ENCODE measurements at regions not wholly inside any gene's neighbourhood (a gene's known extent, or its start where the extent isn't known, plus 50 kb on each side); places are given as distances from the start of the nearest gene placed in this dataset.

DNA sequence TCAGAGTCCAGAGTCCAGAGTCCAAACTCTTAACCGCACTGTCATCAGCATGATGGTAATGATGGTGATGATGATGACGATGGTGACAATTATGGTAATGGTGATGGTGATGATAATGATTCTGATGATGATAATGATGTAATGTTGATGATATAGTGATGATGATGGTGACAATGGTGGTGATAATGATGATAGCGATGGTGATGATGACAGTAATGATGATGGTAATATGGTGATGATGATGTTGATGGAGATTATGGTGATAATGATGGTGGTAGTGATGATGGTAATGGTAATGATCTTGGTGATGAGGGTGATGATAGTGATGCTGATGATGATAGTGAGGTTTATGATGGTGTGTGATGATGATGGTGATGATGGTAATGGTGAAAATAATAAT lies 367.8 kb upstream of the CDH4 start:
- DNase-seq: no peak

GRCh38 chr20:60888771-60889170 lies 363.3 kb upstream of the CDH4 start:
- DNase-seq: no peak

GRCh38 chr20:60892095-60892813 lies 359.8 kb upstream of the CDH4 start:
- no peak for DNase-seq

DNA sequence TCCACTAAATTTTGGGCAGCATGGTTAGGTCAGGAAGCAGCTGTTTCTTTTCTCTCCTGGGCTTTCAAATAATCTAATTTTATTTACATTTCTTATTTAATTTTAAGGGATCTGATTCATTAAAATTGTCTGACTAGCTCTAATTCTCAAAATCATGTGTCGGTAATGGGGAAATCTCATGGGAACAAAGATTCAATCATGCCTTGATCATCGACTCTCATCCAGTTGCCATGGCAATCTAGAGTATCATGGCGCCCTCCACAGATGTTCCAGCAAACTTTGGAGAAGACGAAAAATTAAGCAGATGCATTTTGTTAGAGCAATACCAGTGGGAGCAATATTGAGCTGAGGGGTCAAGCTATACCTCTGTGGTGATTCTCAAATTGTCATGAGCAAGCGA lies 358.0 kb upstream of the CDH4 start:
- no peak for DNase-seq

DNA sequence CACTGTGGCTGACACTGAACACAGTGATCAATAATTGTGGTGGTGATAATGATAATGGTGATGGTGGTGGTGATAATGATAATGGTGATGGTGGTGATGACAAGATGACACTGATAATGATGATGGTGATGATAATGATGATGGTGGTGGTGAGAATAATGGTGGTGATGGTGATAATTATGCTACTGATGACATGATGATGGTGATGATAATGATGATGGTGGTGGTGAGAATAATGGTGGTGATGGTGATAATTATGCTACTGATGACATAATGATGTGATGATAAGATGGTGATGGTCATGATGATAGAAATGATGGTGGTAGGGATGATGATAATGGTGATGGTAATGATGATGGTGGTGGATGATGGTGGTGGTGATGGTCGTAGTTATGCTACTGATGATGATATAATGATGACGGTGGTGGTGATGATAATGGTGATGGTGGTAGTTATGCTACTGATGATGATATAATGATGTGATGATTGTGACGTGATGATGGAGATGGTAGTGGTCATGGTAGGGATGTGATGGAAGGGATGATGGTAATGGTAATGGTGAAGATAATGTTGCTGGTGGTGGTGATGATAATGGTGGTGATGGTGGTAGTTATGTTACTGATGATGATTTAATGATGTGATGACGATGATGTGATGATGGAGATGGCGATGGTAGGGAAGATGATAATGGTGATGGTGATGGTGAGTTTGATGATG lies 356.5 kb upstream of the CDH4 start:
- no peak for DNase-seq

DNA sequence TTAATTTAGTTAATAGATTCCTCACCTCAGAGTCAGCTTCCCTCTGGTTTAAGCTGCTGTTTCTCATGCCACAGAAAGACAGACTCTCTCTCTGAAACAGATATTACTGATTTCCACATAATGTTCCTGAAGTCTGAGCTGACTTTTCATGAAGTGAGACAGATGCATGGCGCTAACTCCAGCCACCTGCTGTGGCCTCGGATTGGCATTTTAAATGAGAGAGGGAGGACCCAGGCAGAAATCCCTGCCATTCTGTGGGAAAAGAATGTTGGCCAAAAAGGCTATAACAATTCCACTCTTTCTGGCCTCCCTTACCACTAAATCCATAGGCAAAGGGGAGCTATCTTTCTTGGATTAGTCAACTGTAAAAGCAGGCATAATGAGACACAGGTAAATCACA lies 354.1 kb upstream of the CDH4 start:
- no peak for DNase-seq

DNA sequence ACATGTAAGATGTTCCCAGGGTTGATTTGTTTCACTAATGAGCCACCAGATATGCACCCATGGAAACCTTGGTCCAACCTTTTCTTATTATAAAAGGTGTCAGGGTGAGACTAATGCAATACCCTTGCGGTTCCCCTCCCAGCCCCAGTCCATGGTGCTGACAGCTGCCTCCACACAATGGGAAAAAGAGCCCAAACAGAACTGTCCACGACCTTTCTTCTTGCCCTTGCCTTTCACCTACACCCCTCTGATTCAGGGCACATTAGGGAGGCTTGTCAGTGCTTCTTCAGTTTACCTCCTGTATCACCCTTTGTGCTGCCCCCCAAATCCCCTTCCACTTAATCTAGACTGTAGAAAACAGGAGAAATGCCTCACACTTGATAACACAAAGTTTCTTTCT lies 352.7 kb upstream of the CDH4 start:
- no peak for DNase-seq

- no peak for DNase-seq
Observed at GRCh38 chr20:60900618-60901017, 351.4 kb upstream of the CDH4 start.

- no peak for DNase-seq
Observed at GRCh38 chr20:60901831-60902230, 350.2 kb upstream of the CDH4 start.

DNA sequence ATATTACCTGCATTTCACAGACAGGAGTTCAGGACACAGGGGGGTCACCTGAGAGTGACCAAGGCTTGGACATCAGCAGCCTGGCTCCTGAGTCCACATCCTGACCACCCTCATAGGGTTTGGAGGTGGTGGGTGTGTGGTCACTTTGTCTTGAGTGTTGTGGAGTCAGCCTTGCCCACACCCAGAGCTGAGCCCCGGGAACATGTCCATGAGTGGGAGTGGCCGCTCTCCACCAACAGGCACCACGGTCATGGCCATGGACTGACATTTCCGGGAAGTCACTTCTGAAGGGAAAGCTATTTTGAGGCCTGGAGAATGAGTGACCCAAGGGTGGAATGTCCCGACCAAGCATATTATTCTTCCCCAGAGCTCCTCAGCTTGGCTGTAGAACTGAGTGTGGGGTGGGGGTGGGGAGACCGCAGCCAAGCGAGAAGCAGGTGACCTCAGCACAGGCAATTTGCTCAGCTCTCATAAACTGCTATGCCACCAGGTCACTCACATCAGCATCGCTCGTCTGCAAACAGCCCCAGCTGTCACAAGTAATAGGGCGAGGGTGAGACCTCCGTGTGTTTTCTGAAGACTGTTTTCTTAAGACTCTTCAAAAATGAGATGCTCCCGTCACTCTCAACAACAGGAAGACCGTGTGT lies 348.6 kb upstream of the CDH4 start:
- DNase-seq: no peak

GRCh38 chr20:60904730-60905129 lies 347.3 kb upstream of the CDH4 start:
- no peak for DNase-seq

DNA sequence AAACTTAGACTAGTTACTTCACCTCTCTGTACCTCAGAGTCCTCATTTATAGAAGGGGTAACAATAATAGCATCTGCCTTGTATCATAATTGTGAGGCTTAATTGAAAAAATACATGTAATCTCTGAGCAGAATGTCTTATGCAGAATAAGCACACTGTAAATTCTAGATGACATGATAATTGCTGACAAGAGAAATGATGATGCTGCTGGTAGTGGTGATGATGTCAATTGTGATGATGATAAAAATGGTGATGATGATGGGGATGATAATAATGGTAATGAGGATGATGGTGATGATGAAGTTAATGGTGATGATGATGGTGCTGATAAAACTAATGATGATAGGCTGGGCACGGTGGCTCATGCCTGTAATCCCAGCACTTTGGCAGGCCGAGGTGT lies 346.1 kb upstream of the CDH4 start:
- no peak for DNase-seq

DNA sequence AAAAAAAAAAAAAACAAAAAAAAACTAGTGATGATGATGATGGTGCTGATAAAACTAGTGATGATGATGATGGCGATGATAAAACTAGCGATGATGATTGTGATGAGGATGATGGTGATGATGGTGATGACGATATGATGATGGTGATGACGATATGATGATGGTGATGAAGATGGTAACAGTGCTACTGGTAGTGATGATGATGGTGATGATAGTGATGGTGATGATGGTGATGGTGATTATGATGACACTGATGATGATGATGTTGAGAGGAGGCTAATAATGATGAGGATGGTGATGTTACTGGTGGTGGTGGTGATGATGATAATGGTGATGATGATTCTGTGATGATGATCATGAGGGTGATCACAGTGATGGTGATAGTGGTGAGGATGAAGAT lies 345.5 kb upstream of the CDH4 start:
- no peak for DNase-seq

DNA sequence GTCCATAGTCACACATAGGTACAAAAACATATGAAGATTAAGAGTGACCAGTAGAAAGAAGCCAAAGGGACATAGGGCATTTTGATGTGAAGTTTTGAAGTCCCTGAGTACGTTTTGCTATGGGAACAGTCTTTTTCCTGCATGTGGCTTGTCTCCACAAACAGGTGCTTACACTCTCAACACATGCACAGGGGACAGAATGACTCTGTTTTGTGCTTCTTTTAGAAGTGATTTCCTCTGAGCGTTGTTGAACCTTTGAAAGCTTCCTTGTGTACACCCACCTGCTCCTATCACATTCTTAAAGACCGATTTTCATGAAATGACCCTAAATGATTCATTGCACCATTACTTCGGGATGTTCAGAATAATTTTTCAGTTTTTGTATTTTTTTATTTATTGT lies 338.8 kb upstream of the CDH4 start:
- no peak for DNase-seq

DNA sequence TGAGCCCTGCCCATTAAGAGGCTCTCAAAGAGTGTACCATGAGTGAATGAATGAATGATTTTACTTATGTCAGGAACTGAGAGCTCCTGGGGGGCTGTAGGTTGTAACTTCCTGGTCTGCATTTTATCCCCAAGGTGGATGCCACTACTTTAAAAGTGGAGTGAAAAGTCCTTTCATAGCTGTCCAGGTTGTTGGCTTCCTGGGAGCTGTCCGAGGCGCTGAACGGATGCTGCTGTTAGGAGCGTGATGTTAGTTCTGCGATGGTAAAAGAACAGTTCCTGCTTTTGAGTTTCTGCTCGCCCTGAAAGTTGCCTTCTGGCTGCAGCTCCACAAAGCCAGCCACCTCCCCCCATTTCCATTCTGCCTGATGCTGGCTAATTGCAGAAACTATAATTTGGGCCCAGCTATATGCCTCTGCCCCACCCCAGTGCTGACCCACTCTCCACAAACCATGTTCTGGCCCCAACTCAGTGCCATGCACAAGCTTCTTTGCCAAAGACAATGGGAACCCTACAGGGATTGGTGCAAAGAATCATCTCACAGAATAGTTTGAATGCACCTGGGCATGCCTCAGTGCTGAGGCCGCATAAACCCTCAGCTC lies 330.9 kb upstream of the CDH4 start:
- no peak for DNase-seq

DNA sequence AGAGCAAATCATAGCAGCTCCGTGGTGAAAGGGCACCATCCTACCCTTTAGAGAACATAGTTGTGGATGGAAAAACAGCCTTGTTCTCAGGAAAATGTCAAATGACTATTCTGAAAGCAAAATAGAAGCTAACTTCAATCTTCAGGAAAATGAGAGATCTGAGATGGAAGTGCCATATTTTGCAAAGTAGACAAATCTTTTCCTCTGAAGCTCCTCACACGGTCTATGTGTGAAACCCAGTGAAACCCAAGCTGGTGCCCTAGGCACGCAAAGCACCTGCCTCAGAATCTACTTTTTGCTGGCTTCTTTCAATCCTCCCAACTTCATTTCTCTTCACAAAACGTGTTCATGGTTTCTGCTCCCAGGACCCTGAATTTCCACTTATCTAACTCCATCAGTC lies 325.2 kb upstream of the CDH4 start:
- no peak for DNase-seq

- DNase-seq: no peak
Observed at GRCh38 chr20:60928341-60928740, 323.7 kb upstream of the CDH4 start.

DNA sequence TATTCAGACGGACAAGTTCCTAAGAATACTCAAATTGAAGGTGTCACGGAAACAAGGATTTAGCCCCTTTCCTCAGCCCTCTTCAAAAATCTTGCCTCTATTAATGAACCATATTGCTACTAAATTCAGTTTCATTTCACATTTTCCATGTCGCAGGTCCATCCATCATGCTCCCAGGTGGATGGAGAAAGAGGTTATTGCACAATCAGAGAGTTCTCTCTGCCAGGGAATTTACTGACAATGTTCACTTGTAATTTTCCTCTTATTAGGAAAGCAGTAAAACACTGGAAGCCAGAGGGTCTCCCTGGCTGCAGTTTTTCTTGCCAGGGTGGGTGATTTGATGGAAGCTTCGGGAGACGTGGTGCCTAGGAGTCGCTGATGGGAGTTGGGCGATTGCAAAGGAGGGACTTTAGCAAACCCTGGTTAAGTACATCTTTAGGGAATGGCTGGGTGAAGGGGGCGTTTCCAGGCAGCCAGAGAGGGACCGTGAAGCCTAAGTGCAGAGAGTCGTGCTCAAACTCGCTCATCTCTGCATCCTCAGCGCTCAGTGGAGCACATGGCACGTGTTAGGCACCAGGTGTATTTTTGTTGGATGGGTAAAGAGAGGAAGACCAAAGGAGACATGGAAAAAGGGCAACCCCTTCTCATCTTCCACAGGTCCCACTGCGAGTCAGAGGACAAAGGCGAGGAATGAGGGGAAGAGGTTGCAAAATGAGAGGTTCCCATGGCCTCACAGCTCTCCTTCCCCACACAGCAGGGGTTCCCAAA lies 321.9 kb upstream of the CDH4 start:
- no peak for DNase-seq

DNA sequence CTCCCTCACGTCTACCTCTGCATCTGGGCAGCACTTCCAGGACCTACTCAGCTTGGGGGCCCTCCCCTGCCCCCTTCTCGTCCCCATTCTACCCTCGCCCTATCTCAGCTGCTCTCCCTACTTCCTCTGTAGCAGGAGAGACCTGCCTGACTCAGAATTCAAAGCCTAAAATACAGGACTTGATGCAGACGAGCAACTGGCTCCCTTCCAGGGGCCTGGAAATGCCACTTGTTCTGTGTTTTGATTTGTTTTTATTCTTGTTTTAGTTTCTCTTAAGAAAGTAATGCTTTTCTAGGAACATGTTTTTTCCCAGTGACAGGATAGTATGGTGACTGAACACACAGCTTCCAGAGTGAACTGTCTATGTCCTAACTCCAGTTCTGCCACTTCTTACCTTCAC lies 320.4 kb upstream of the CDH4 start:
- no peak for DNase-seq

- DNase-seq: no peak
Observed at GRCh38 chr20:60934724-60935123, 317.3 kb upstream of the CDH4 start.

DNA sequence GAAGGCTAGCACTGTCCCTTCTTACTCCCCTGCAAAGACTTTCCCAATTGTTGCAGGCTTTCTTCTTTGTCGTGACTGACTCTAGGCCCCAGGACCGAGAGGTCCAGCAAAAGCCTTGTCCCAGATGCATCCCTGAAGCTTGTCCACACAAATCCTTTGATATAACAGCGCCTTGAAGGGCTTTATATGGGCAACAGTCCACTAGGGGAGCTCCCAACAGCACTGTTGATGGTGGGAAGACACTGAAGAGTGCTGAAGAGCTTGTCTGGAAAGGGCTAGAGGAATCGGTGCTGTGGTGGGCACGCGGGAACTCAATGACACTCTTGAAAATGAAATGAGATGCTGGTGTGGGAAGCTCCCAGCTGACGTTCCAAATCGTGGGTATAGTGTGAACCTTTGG lies 316.1 kb upstream of the CDH4 start:
- DNase-seq: no peak

GRCh38 chr20:60937585-60937984 lies 314.5 kb upstream of the CDH4 start:
- no peak for DNase-seq

DNA sequence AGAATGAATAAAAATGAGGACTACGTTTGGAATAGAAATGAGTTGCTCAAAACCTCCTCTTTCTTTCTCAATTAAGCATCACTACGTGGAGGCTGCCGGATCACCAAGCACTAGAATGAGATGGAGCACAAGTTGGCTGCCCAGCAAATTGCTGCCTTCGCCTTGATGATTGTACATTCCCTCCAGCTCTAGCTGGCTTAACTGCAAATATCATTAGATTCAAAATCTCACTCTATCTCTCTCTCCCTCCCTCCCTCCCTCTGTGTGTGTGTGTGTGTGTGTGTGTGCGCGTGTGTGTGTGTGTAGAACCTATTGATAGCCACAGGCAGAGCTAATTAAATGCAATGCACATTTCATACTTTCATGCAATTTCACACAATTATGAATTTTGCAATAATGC lies 310.7 kb upstream of the CDH4 start:
- DNase-seq: no peak
